ENCODE measurements at regions not wholly inside any gene's neighbourhood (a gene's known extent, or its start where the extent isn't known, plus 50 kb on each side); places are given as distances from the start of the nearest gene placed in this dataset.

DNA sequence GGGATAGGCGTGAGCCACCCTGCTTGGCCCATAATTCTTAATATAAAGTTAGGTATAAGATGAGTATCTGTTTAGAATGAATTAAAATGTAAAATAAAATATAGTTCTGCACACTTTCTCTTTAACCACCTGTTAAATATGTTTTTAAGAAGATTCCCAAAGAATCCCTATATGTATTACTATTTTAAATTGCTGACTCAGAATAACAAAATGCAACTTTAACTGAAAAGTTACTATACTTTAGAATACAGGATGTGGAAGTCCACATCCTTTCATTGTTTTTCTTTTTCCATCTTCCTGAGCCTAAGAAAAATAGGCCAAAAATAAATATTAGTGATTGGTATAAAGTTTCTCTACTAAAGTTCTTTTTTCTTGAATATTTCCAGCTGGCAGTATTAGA is 325.6 kb upstream of the EYS start:
- no peak for TF ChIP-seq NFIC (IDR thresholded peaks at IDR 0.05)
- no peak for TF ChIP-seq RAD21 (IDR thresholded peaks at IDR 0.05; ENCODE audit: low read depth)
- TF ChIP-seq, protein P1, sequence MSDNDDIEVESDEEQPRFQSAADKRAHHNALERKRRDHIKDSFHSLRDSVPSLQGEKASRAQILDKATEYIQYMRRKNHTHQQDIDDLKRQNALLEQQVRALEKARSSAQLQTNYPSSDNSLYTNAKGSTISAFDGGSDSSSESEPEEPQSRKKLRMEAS (IDR thresholded peaks at IDR 0.05) = no peak
- no peak for TF ChIP-seq EGR1 (IDR thresholded peaks at IDR 0.05)
- TF ChIP-seq TAF1 (IDR thresholded peaks at IDR 0.05; ENCODE audit: low read depth) = no peak
- TF ChIP-seq EP300 (IDR thresholded peaks at IDR 0.05; ENCODE audit: borderline replicate concordance) = no peak
